ENCODE measurements at regions not wholly inside any gene's neighbourhood (a gene's known extent, or its start where the extent isn't known, plus 50 kb on each side); places are given as distances from the start of the nearest gene placed in this dataset.

DNA sequence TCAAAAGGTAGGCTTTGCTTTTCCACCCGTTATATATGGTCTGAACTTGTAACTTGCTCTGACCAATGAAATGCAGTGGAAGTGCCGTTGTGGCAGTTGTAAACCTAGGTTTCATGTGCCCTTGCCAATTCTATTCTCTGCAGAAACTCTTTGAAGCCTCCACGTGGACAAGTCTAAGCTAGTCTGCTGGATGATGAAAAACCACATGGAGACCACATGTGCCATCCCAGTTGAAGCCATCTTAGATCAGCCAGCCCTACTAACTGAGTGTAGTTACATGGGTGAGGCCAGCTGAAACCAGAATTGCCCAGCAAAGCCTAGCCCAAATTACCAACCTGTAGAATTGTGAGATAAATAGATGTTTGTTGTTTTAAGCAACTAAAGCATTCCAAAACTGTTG is 183.7 kb upstream of the KCNH8 start:
- TF ChIP-seq, protein P1, sequence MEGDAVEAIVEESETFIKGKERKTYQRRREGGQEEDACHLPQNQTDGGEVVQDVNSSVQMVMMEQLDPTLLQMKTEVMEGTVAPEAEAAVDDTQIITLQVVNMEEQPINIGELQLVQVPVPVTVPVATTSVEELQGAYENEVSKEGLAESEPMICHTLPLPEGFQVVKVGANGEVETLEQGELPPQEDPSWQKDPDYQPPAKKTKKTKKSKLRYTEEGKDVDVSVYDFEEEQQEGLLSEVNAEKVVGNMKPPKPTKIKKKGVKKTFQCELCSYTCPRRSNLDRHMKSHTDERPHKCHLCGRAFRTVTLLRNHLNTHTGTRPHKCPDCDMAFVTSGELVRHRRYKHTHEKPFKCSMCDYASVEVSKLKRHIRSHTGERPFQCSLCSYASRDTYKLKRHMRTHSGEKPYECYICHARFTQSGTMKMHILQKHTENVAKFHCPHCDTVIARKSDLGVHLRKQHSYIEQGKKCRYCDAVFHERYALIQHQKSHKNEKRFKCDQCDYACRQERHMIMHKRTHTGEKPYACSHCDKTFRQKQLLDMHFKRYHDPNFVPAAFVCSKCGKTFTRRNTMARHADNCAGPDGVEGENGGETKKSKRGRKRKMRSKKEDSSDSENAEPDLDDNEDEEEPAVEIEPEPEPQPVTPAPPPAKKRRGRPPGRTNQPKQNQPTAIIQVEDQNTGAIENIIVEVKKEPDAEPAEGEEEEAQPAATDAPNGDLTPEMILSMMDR (IDR thresholded peaks at IDR 0.05) = no peak
- no peak for TF ChIP-seq POLR2A (IDR thresholded peaks at IDR 0.05)

Data from adrenal gland (tissue), 5 donors.